MCF 10A (cell line): ENCODE measurements at regions not wholly inside any gene's neighbourhood (a gene's known extent, or its start where the extent isn't known, plus 50 kb on each side); places are given as distances from the start of the nearest gene placed in this dataset.

Source experiments
- BruUV-seq: library from RNA; stranded (reverse); fragments of 400-500 nt; replicated peaks from 2 replicates; lab custom pipeline; 2021; lab: Mats Ljungman, UMichigan
- CTCF ChIA-PET: fragments of 300-600 bp; sonication (Branson Sonifier 250); formaldehyde crosslinking; extraction: SDS; loops from one replicate; lab custom pipeline; 2021; ENCODE audit warnings: antibody characterized with exemption, inconsistent platforms; lab: Yijun Ruan, JAX
- POLR2A ChIA-PET: fragments of 300-600, 350-650 bp; sonication (Branson Sonifier 250); formaldehyde crosslinking; extraction: SDS; loops from one replicate; lab custom pipeline; 2020; ENCODE audit warnings: antibody characterized with exemption, inconsistent platforms; lab: Yijun Ruan, JAX
- DNase-seq: peaks from one replicate; pipeline ENCODE4 v3.0.0-alpha.2; 2018; ENCODE audit not compliant: unreplicated experiment
- H3K27ac Mint-ChIP-seq: one replicate; pipeline ENCODE4 v1.8.0; 2022; ENCODE audit warnings: mild to moderate bottlenecking, low read depth, mixed read lengths; ENCODE audit not compliant: unreplicated experiment
- H3K27me3 Mint-ChIP-seq: one replicate; pipeline ENCODE4 v1.8.0; 2022; ENCODE audit warnings: mixed read lengths; ENCODE audit not compliant: insufficient read depth, unreplicated experiment
- H3K36me3 Mint-ChIP-seq: one replicate; pipeline ENCODE4 v1.8.0; 2022; ENCODE audit warnings: mild to moderate bottlenecking, moderate library complexity, mixed read lengths; ENCODE audit not compliant: insufficient read depth, unreplicated experiment
- H3K4me1 Mint-ChIP-seq: one replicate; pipeline ENCODE4 v1.8.0; 2022; ENCODE audit warnings: mixed read lengths; ENCODE audit not compliant: insufficient read depth, unreplicated experiment
- H3K4me3 Mint-ChIP-seq: one replicate; pipeline ENCODE4 v1.8.0; 2022; ENCODE audit warnings: mild to moderate bottlenecking, moderate library complexity, mixed read lengths; ENCODE audit not compliant: unreplicated experiment
- H3K9me3 Mint-ChIP-seq: one replicate; pipeline ENCODE4 v1.8.0; 2022; ENCODE audit warnings: mixed read lengths; ENCODE audit not compliant: unreplicated experiment
- intact Hi-C: fragments of 100-400 bp; cut with micrococcal nuclease; formaldehyde crosslinking; loops from 2 replicates; pipeline ENCODE4 v1.14.1; 2022
- TF ChIP-seq, protein P1 (sequence below): fragments of 200-600 bp; IDR thresholded peaks from one replicate; pipeline ENCODE4 v1.8.0; 2022; ENCODE audit warnings: antibody characterized with exemption, mild to moderate bottlenecking; ENCODE audit not compliant: unreplicated experiment

DNA sequence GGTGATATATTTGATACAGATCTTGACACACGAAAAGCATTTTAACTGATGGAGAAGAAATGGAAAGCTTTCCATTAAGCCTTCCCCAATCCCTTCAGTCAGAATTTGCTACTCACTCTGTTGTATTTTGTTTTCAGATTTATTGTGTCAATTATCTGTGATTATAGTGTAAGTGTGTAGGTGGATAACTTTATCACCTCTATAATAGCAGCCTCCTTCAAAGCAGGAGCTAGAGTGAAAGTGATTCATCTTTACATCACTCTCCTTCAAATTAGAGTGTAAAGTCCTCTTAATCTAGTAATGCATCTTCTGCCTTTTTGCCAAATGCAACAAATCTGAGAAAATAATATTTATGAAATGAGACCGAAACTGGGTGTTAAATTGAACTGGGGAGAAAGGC, 459.7 kb upstream of the ZP4 start:
- intact Hi-C loops: no loop called here
- Mint-ChIP-seq H3K27me3 (no peaks in the 10 kb centered on the region), H3K4me3 (no peak overlapping the region), H3K36me3 (no peaks in the 10 kb centered on the region), H3K9me3 (peaks cover 16% of the 10 kb centered on the region), H3K27ac (no peak overlapping the region), H3K4me1 (peaks cover 5% of the 10 kb centered on the region)
- CTCF ChIA-PET: interaction anchor here (0.8 kb wide), 1 partner anchor 51 kb away, joined by 3 read pairs; no protein-coding TSS in a partner anchor
- POLR2A ChIA-PET: no interaction called here
- BruUV-seq: no TSS peak
- TF ChIP-seq, protein P1, sequence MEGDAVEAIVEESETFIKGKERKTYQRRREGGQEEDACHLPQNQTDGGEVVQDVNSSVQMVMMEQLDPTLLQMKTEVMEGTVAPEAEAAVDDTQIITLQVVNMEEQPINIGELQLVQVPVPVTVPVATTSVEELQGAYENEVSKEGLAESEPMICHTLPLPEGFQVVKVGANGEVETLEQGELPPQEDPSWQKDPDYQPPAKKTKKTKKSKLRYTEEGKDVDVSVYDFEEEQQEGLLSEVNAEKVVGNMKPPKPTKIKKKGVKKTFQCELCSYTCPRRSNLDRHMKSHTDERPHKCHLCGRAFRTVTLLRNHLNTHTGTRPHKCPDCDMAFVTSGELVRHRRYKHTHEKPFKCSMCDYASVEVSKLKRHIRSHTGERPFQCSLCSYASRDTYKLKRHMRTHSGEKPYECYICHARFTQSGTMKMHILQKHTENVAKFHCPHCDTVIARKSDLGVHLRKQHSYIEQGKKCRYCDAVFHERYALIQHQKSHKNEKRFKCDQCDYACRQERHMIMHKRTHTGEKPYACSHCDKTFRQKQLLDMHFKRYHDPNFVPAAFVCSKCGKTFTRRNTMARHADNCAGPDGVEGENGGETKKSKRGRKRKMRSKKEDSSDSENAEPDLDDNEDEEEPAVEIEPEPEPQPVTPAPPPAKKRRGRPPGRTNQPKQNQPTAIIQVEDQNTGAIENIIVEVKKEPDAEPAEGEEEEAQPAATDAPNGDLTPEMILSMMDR: no peak
- no peak for DNase-seq

DNA sequence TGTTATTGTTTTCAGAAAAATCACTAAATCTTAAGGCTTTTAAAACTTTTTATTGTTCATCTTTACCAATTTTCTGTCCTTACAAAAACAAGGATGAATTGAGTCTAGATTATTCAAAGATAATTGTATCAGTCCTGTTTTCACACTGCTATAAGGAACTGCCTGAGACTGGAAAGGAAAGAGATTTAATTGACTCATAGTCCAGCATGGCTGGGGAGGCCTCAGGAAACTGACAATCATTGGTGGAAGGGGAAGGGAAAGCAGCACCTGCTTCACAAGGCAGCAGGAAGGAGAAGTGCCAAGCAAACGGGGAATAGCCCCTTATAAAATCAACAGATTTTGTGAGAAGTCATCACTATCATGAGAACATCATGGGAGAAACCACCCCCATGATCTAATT, 455.6 kb upstream of the ZP4 start:
- no peak for DNase-seq
- Mint-ChIP-seq H3K4me3 (no peak overlapping the region), H3K36me3 (no peaks in the 10 kb centered on the region), H3K4me1 (peaks cover 5% of the 10 kb centered on the region), H3K27ac (no peak overlapping the region), H3K27me3 (no peaks in the 10 kb centered on the region), H3K9me3 (peaks cover 7% of the 10 kb centered on the region)
- no TSS peak for BruUV-seq
- ChIA-PET CTCF (no interaction called here), POLR2A (no interaction called here)
- TF ChIP-seq, protein P1: no peak
- intact Hi-C loops: no loop called here

DNA sequence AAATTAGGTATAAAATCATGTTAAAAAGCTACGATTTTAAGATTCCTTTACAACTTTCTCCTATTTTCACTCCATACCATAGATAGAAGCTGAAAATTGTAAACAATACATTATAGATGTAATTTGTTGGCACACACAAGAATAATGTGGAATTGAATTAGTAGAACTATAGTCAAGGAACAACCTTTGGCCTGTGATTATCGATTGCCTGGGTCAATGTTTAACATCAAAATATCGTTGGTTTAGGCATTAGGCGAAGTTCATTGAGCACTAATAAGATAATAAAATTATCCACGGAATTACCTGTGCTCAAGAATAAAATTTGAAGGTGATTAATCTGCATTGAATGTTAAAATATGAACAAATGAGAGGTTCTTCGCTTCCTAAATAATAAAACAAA, 455.1 kb upstream of the ZP4 start:
- no peak overlapping the region for H3K27ac Mint-ChIP-seq
- no peak for DNase-seq
- peaks cover 5% of the 10 kb centered on the region for H3K4me1 Mint-ChIP-seq
- H3K4me3 Mint-ChIP-seq: no peak overlapping the region
- POLR2A ChIA-PET: no interaction called here
- TF ChIP-seq, protein P1: no peak
- intact Hi-C loops: no loop called here
- no TSS peak for BruUV-seq
- H3K36me3 Mint-ChIP-seq: no peaks in the 10 kb centered on the region
- CTCF ChIA-PET: no interaction called here
- H3K9me3 Mint-ChIP-seq: peaks cover 7% of the 10 kb centered on the region
- H3K27me3 Mint-ChIP-seq: no peaks in the 10 kb centered on the region

DNA sequence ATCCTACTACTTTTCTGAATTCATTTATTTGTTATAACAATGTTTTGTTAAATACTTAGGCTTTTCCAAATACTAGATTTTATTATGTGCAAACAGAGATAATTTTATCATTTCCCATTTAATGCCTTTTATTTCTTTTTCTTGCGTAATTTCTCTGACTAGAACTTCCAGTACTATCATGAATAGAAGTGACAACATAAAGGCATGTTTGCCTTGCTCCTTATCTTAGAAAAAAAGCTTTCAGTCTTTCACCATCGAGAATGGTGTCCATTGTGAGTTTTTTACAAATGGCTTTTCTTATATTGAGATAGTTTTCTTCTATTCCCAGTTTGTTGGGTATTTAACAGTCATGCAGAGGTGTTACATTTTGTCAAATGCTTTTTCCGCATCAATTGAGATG, 453.1 kb upstream of the ZP4 start:
- intact Hi-C loops: no loop called here
- TF ChIP-seq, protein P1: no peak
- Mint-ChIP-seq H3K4me3 (no peak overlapping the region), H3K27me3 (no peaks in the 10 kb centered on the region), H3K36me3 (no peaks in the 10 kb centered on the region), H3K4me1 (no peaks in the 10 kb centered on the region), H3K9me3 (peaks cover 7% of the 10 kb centered on the region), H3K27ac (no peak overlapping the region)
- CTCF ChIA-PET: no interaction called here
- no TSS peak for BruUV-seq
- POLR2A ChIA-PET: no interaction called here
- DNase-seq: no peak
